HepG2 (cell line): ENCODE measurements at regions not wholly inside any gene's neighbourhood (a gene's known extent, or its start where the extent isn't known, plus 50 kb on each side); places are given as distances from the start of the nearest gene placed in this dataset.

Source experiments
- ATAC-seq: fragments of 200-7000 bp; cut with Tn5 transposase; 3 replicates; pipeline ENCODE4 v1.9.1; 2020; ENCODE audit warnings: mild to moderate bottlenecking, moderate library complexity
- BruUV-seq: library from RNA; stranded (reverse); fragments of 400-500 nt; replicated peaks from 2 replicates; lab custom pipeline; 2021; lab: Mats Ljungman, UMichigan
- CTCF ChIA-PET: fragments of 300-600 bp; formaldehyde crosslinking; extraction: SDS; loops from one replicate; lab custom pipeline; 2021; ENCODE audit warnings: low total read pairs, inconsistent platforms, low intra/inter-chr PET ratio; lab: Yijun Ruan, JAX
- POLR2A ChIA-PET: fragments of 350-600 bp; sonication (Branson Sonifier 250); formaldehyde crosslinking; loops from one replicate; lab custom pipeline; 2020; ENCODE audit warnings: antibody characterized with exemption, inconsistent platforms; lab: Yijun Ruan, JAX
- DNase-seq: peaks from one replicate; pipeline ENCODE4 v3.0.0-alpha.2; 2015; ENCODE audit warnings: low spot score
- FAIRE-seq: peaks from 3 replicates; lab custom pipeline; 2011; peaks lifted over from hg19 to GRCh38; lab: Jason Lieb, UNC
- H2AFZ ChIP-seq: one replicate; pipeline ENCODE4 v1.6.1; 2011; ENCODE audit warnings: low read length, inconsistent platforms
- H3K27ac ChIP-seq: fragments of 300-600 bp; 3 replicates; pipeline ENCODE4 v1.8.0; 2011; ENCODE audit warnings: mixed run types, mild to moderate bottlenecking, mixed read lengths, low read length, inconsistent platforms; ENCODE audit not compliant: insufficient read depth; ENCODE audit errors: extremely low read length
- H3K27me3 ChIP-seq, 2 experiments: fragments of 200-600 bp in 1 of 2; 2 replicates in 1 of 2; 3 replicates in 1 of 2; pipeline versions ENCODE4 v1.6.0 to v1.8.0; 2011; ENCODE audit warnings: low read length in 2 of 2, mild to moderate bottlenecking in 2 of 2, moderate library complexity in 2 of 2, inconsistent platforms in 1 of 2; ENCODE audit not compliant: insufficient read depth in 2 of 2, control insufficient read depth in 1 of 2
- H3K36me3 ChIP-seq, 2 experiments: fragments of 200-600 bp in 1 of 2; replicated peaks in 1 of 2; 2 replicates in 1 of 2; 3 replicates in 1 of 2; pipeline versions ENCODE4 v1.5.1 to v1.8.0; 2011; ENCODE audit warnings: low read length in 2 of 2, inconsistent platforms in 1 of 2; ENCODE audit not compliant: insufficient read depth in 2 of 2, control insufficient read depth in 1 of 2
- H3K4me1 ChIP-seq: 2 replicates; pipeline ENCODE4 v1.5.1; 2012; ENCODE audit warnings: low read length, inconsistent platforms; ENCODE audit not compliant: insufficient read depth
- H3K4me2 ChIP-seq: 2 replicates; pipeline ENCODE4 v1.6.0; 2011; ENCODE audit warnings: low read depth, low read length, inconsistent platforms
- H3K4me3 ChIP-seq, 3 experiments: fragments of 200-600 bp in 1 of 3; sonication (generic), shearing (Covaris generic) in 1 of 3; replicated peaks in 1 of 3; 2 replicates each; pipeline ENCODE4 v1.5.1; 2011 to 2016; ENCODE audit warnings: low read length in 3 of 3, inconsistent platforms in 2 of 3, low read depth in 2 of 3, mild to moderate bottlenecking in 2 of 3, control low read depth in 1 of 3, mixed read lengths in 1 of 3; ENCODE audit not compliant: insufficient read depth in 1 of 3
- H3K79me2 ChIP-seq: one replicate; pipeline ENCODE4 v1.6.1; 2011; ENCODE audit warnings: low read length, inconsistent platforms; ENCODE audit not compliant: insufficient read depth
- H3K9ac ChIP-seq: 2 replicates; pipeline ENCODE4 v1.6.0; 2011; ENCODE audit warnings: mild to moderate bottlenecking, low read depth, low read length, inconsistent platforms; ENCODE audit not compliant: insufficient read depth
- H3K9me3 ChIP-seq: 2 replicates; pipeline ENCODE4 v1.5.1; 2012; ENCODE audit warnings: mild to moderate bottlenecking, low read length
- H4K20me1 ChIP-seq: 2 replicates; pipeline ENCODE4 v1.6.0; 2011; ENCODE audit warnings: inconsistent platforms, mild to moderate bottlenecking, low read length, moderate library complexity; ENCODE audit not compliant: insufficient read depth
- NFATC3 ChIP-seq: sonication (generic); formaldehyde crosslinking; IDR thresholded peaks from 2 replicates; pipeline ENCODE4 v1.5.1; 2020; ENCODE audit warnings: mild to moderate bottlenecking, missing genetic modification reagents
- ZBTB46 ChIP-seq: sonication (generic); formaldehyde crosslinking; IDR thresholded peaks from 2 replicates; pipeline ENCODE4 v1.4.0; 2020; ENCODE audit warnings: mild to moderate bottlenecking, missing genetic modification reagents, borderline replicate concordance
- ZNF138 ChIP-seq: sonication (generic); formaldehyde crosslinking; IDR thresholded peaks from 2 replicates; pipeline ENCODE4 v1.5.0; 2020; ENCODE audit warnings: mild to moderate bottlenecking, low read depth, missing genetic modification reagents
- ZNF510 ChIP-seq: sonication (generic); formaldehyde crosslinking; IDR thresholded peaks from 2 replicates; pipeline ENCODE4 v1.4.0; 2020; ENCODE audit warnings: low read depth, mild to moderate bottlenecking, missing genetic modification reagents
- ZNF7 ChIP-seq: IDR thresholded peaks from 2 replicates; pipeline ENCODE4 v1.6.1; 2016; ENCODE audit warnings: missing biosample characterization, missing genetic modification reagents
- ZXDC ChIP-seq: sonication (generic); formaldehyde crosslinking; IDR thresholded peaks from 2 replicates; pipeline ENCODE4 v1.5.0; 2020; ENCODE audit warnings: mild to moderate bottlenecking, missing genetic modification reagents
- in situ Hi-C: cut with HindIII; loops from 2 replicates; pipeline ENCODE4 v1.10.0; 2017; ENCODE audit warnings: low pct_unique_long_range_greater_than_20kb; ENCODE audit not compliant: extremely low pct_ligation_motif_present
- intact Hi-C: fragments of 100-400 bp; cut with micrococcal nuclease; formaldehyde crosslinking; loops from one replicate; pipeline ENCODE4 v1.10.0; 2022; ENCODE audit not compliant: unreplicated experiment

GRCh38 chr6:4327841-4328240 is 192.5 kb upstream of the ECI2 start (continued):
- TF ChIP-seq ZXDC (CRISPR knock-in tag) (no peak), ZBTB46 (CRISPR knock-in tag) (no peak), ZNF7 (CRISPR knock-in tag) (no peak), ZNF138 (CRISPR knock-in tag) (no peak)

- DNase-seq (no peak), FAIRE-seq (no peak), ATAC-seq (no peak)
- POLR2A ChIA-PET = no interaction called here
- no peak overlapping the region for H3K27ac ChIP-seq
- H3K9me3 ChIP-seq = no peaks in the 10 kb centered on the region
- no TSS peak for BruUV-seq
- H3K79me2 ChIP-seq = no peaks in the 10 kb centered on the region
- intact Hi-C loops = no loop called here
- H3K27me3 ChIP-seq = no peaks in the 10 kb centered on the region
- no peaks in the 10 kb centered on the region for H3K36me3 ChIP-seq
- no peak overlapping the region for H2AFZ ChIP-seq
- H4K20me1 ChIP-seq = no peaks in the 10 kb centered on the region
- no peak overlapping the region for H3K4me3 ChIP-seq
- no peaks in the 10 kb centered on the region for H3K4me1 ChIP-seq
- H3K4me2 ChIP-seq = no peak overlapping the region
- no peak overlapping the region for H3K9ac ChIP-seq
- no peak for TF ChIP-seq ZNF510 (CRISPR knock-in tag)
- no peak for TF ChIP-seq NFATC3
- TF ChIP-seq, all 625 proteins: peak for 0
- in situ Hi-C loops = no loop called here
- CTCF ChIA-PET = no interaction called here
These were observed 189.4 kb upstream of the ECI2 start for GRCh38 chr6:4324746-4325145.
